ENCODE measurements at regions not wholly inside any gene's neighbourhood (a gene's known extent, or its start where the extent isn't known, plus 50 kb on each side); places are given as distances from the start of the nearest gene placed in this dataset.
"Not testable (repeated sequence)": the region's sequence is repeated elsewhere in the genome, so short reads cannot be mapped to it uniquely, and the experiment has no call there.

- no peak overlapping the region for H3K27ac Mint-ChIP-seq
- H3K4me1 Mint-ChIP-seq = no peaks in the 10 kb centered on the region
- peaks cover 0 to 4% of the 10 kb centered on the region in 2 donors for H3K36me3 Mint-ChIP-seq
- DNase-seq (no peak), ATAC-seq (ENCODE audit: low read depth in 2 of 2) (no peak)
- peaks cover 1 to 19% (median 2%) of the 10 kb centered on the region in 3 donors for H3K27me3 Mint-ChIP-seq
- H3K9me3 Mint-ChIP-seq = no peaks in the 10 kb centered on the region
- no peak overlapping the region for H3K4me3 Mint-ChIP-seq
Observed at GRCh38 chr3:70486414-70487017, 174.1 kb upstream of the MDFIC2 start.

GRCh38 chr3:70476174-70476573 lies 163.7 kb upstream of the MDFIC2 start:
- Mint-ChIP-seq H3K4me3 (no peak overlapping the region), H3K27ac (no peak overlapping the region), H3K4me1 (no peaks in the 10 kb centered on the region), H3K36me3 (peaks cover 0 to 7% of the 10 kb centered on the region in 2 donors), H3K27me3 (peaks cover 0 to 17% (median 9%) of the 10 kb centered on the region in 3 donors), H3K9me3 (peaks cover 4 to 13% (median 7%) of the 10 kb centered on the region in 7 donors)
- DNase-seq (no peak), ATAC-seq (ENCODE audit: low read depth in 2 of 2) (no peak)

- no peaks in the 10 kb centered on the region for H3K36me3 Mint-ChIP-seq
- no peaks in the 10 kb centered on the region for H3K4me1 Mint-ChIP-seq
- ATAC-seq (ENCODE audit: low read depth in 2 of 2) = no peak
- DNase-seq = no peak
- peaks cover 0 to 2% (median 0%) of the 10 kb centered on the region in 7 donors for H3K9me3 Mint-ChIP-seq
- no peak overlapping the region for H3K4me3 Mint-ChIP-seq
- H3K27ac Mint-ChIP-seq = no peak overlapping the region
- H3K27me3 Mint-ChIP-seq = peaks cover under 1 to 12% (median 5%) of the 10 kb centered on the region in 3 donors
Observed at GRCh38 chr3:70471464-70472342, 159.3 kb upstream of the MDFIC2 start.

GRCh38 chr3:70466096-70466495 lies 153.7 kb upstream of the MDFIC2 start:
- peaks cover under 1 to 6% (median 5%) of the 10 kb centered on the region in 3 donors for H3K27me3 Mint-ChIP-seq
- no peak overlapping the region for H3K4me3 Mint-ChIP-seq
- DNase-seq = no peak
- no peaks in the 10 kb centered on the region for H3K4me1 Mint-ChIP-seq
- ATAC-seq (ENCODE audit: low read depth in 2 of 2) = no peak
- peaks cover 0 to under 1% of the 10 kb centered on the region in 2 donors for H3K36me3 Mint-ChIP-seq
- H3K27ac Mint-ChIP-seq = no peak overlapping the region
- peaks cover 2 to 10% (median 7%) of the 10 kb centered on the region in 7 donors for H3K9me3 Mint-ChIP-seq

- H3K36me3 Mint-ChIP-seq = peaks cover 0 to 7% of the 10 kb centered on the region in 2 donors
- no peak overlapping the region for H3K4me3 Mint-ChIP-seq
- no peak for ATAC-seq (ENCODE audit: low read depth in 2 of 2)
- H3K4me1 Mint-ChIP-seq = no peaks in the 10 kb centered on the region
- DNase-seq = no peak
- H3K27me3 Mint-ChIP-seq = peaks cover 5 to 16% (median 8%) of the 10 kb centered on the region in 3 donors
- H3K27ac Mint-ChIP-seq = no peak overlapping the region
- H3K9me3 Mint-ChIP-seq = peaks cover 2 to 17% (median 9%) of the 10 kb centered on the region in 7 donors
Observed at GRCh38 chr3:70464876-70465275, 152.4 kb upstream of the MDFIC2 start.

- no peak for DNase-seq
- Mint-ChIP-seq H3K4me1 (no peaks in the 10 kb centered on the region), H3K9me3 (peaks cover 2 to 17% (median 9%) of the 10 kb centered on the region in 7 donors), H3K27ac (no peak overlapping the region), H3K4me3 (no peak overlapping the region), H3K36me3 (peaks cover 0 to 7% of the 10 kb centered on the region in 2 donors), H3K27me3 (peaks cover 5 to 16% (median 8%) of the 10 kb centered on the region in 3 donors)
- ATAC-seq (ENCODE audit: low read depth in 2 of 2) = no peak
Observed at GRCh38 chr3:70464465-70464864, 152.0 kb upstream of the MDFIC2 start.

- not testable (repeated sequence) for H3K36me3 Mint-ChIP-seq; H3K4me1 Mint-ChIP-seq; ATAC-seq (ENCODE audit: low read depth in 2 of 2); H3K4me3 Mint-ChIP-seq; DNase-seq
- H3K27me3 Mint-ChIP-seq = peaks cover 4 to 14% (median 7%) of the 10 kb centered on the region in 3 donors
- peaks cover 5 to 37% (median 15%) of the 10 kb centered on the region in 7 donors for H3K9me3 Mint-ChIP-seq
- H3K27ac Mint-ChIP-seq = peak overlapping the region in 1 of 6 donors; percentile 47
Observed at GRCh38 chr3:70450220-70450619, 137.8 kb upstream of the MDFIC2 start.

- not testable (repeated sequence) for ATAC-seq (ENCODE audit: low read depth in 2 of 2); H3K4me1 Mint-ChIP-seq; DNase-seq; H3K36me3 Mint-ChIP-seq; H3K27ac Mint-ChIP-seq; H3K4me3 Mint-ChIP-seq
- Mint-ChIP-seq H3K27me3 (peaks cover 5 to 44% (median 21%) of the 10 kb centered on the region in 3 donors), H3K9me3 (peaks cover 0 to 14% (median 0%) of the 10 kb centered on the region in 7 donors)
Observed at GRCh38 chr3:70435422-70435821, 123.0 kb upstream of the MDFIC2 start.

- Mint-ChIP-seq H3K27me3 (peaks cover 5 to 33% (median 14%) of the 10 kb centered on the region in 3 donors), H3K4me3 (no peak overlapping the region), H3K9me3 (peaks cover 0 to 9% (median 0%) of the 10 kb centered on the region in 7 donors), H3K27ac (no peak overlapping the region), H3K4me1 (no peaks in the 10 kb centered on the region), H3K36me3 (no peaks in the 10 kb centered on the region)
- DNase-seq (no peak), ATAC-seq (ENCODE audit: low read depth in 2 of 2) (no peak)
Observed at GRCh38 chr3:70433091-70433490, 120.7 kb upstream of the MDFIC2 start.

GRCh38 chr3:70431911-70432310 lies 119.5 kb upstream of the MDFIC2 start:
- no peak overlapping the region for H3K27ac Mint-ChIP-seq
- DNase-seq (no peak), ATAC-seq (ENCODE audit: low read depth in 2 of 2) (no peak)
- no peak overlapping the region for H3K4me3 Mint-ChIP-seq
- H3K4me1 Mint-ChIP-seq = no peaks in the 10 kb centered on the region
- no peaks in the 10 kb centered on the region for H3K36me3 Mint-ChIP-seq
- peaks cover 0 to 5% (median 0%) of the 10 kb centered on the region in 7 donors for H3K9me3 Mint-ChIP-seq
- H3K27me3 Mint-ChIP-seq = peaks cover 5 to 23% (median 14%) of the 10 kb centered on the region in 3 donors

GRCh38 chr3:70426071-70426470 lies 113.6 kb upstream of the MDFIC2 start:
- ATAC-seq (ENCODE audit: low read depth in 2 of 2) (no peak), DNase-seq (no peak)
- H3K4me1 Mint-ChIP-seq = no peaks in the 10 kb centered on the region
- H3K4me3 Mint-ChIP-seq = no peak overlapping the region
- H3K36me3 Mint-ChIP-seq = no peaks in the 10 kb centered on the region
- peaks cover 0 to 9% (median 4%) of the 10 kb centered on the region in 3 donors for H3K27me3 Mint-ChIP-seq
- H3K27ac Mint-ChIP-seq = no peak overlapping the region
- peaks cover 0 to 2% (median 0%) of the 10 kb centered on the region in 7 donors for H3K9me3 Mint-ChIP-seq

GRCh38 chr3:70421506-70421905 lies 109.1 kb upstream of the MDFIC2 start:
- H3K9me3 Mint-ChIP-seq = peaks cover 0 to 5% (median 0%) of the 10 kb centered on the region in 7 donors
- H3K4me1 Mint-ChIP-seq = no peaks in the 10 kb centered on the region
- H3K27me3 Mint-ChIP-seq = peaks cover 10 to 44% (median 35%) of the 10 kb centered on the region in 3 donors
- ATAC-seq (ENCODE audit: low read depth in 2 of 2) (no peak), DNase-seq (no peak)
- no peaks in the 10 kb centered on the region for H3K36me3 Mint-ChIP-seq
- H3K27ac Mint-ChIP-seq = no peak overlapping the region
- no peak overlapping the region for H3K4me3 Mint-ChIP-seq

- ATAC-seq (ENCODE audit: low read depth in 2 of 2) = no peak
- Mint-ChIP-seq H3K36me3 (peaks cover 0 to 7% of the 10 kb centered on the region in 2 donors), H3K4me3 (no peak overlapping the region), H3K27me3 (peaks cover 0 to 7% (median 0%) of the 10 kb centered on the region in 3 donors), H3K9me3 (peaks cover 6 to 25% (median 10%) of the 10 kb centered on the region in 7 donors), H3K4me1 (no peaks in the 10 kb centered on the region), H3K27ac (no peak overlapping the region)
- DNase-seq = no peak
Observed at GRCh38 chr3:70409018-70409417, 96.6 kb upstream of the MDFIC2 start.

All from naive B cell (primary cell).